ENCODE measurements at regions not wholly inside any gene's neighbourhood (a gene's known extent, or its start where the extent isn't known, plus 50 kb on each side); places are given as distances from the start of the nearest gene placed in this dataset.
"Not testable (repeated sequence)": the region's sequence is repeated elsewhere in the genome, so short reads cannot be mapped to it uniquely, and the experiment has no call there.

GRCh38 chr1:118390955-118391354 is 205.9 kb upstream of the SPAG17 start:
- Histone ChIP-seq H3K9me2 (replicated peaks; ENCODE audit: low read depth, low read length) (no peaks in the 10 kb centered on the region), H3K36me3 (ENCODE audit: insufficient read depth, low read length) (no peaks in the 10 kb centered on the region), H4K20me1 (ENCODE audit: insufficient read depth, low read length, poor library complexity, severe bottlenecking) (no peaks in the 10 kb centered on the region), H3K4me2 (ENCODE audit: low read depth, low read length, poor library complexity, severe bottlenecking) (no peak overlapping the region), H3K9ac (ENCODE audit: low read depth, low read length, poor library complexity, severe bottlenecking) (no peak overlapping the region), H2AFZ (ENCODE audit: low read length) (no peak overlapping the region), H3K79me2 (ENCODE audit: insufficient read depth, low read length) (no peaks in the 10 kb centered on the region), H3K9me3 (ENCODE audit: insufficient read depth, low read depth, low read length) (no peaks in the 10 kb centered on the region), H3K4me1 (ENCODE audit: insufficient read depth, low read length, poor library complexity, severe bottlenecking) (no peaks in the 10 kb centered on the region), H3F3A (ENCODE audit: low read depth) (no peaks in the 10 kb centered on the region), H3K27me3 (ENCODE audit: insufficient read depth, low read length, poor library complexity, severe bottlenecking) (no peaks in the 10 kb centered on the region), H3K4me3 (ENCODE audit: low read length, poor library complexity, severe bottlenecking) (no peak overlapping the region)
- no peak for TF ChIP-seq EZH2phosphoT487 (IDR thresholded peaks at IDR 0.05; ENCODE audit: borderline replicate concordance)

GRCh38 chr1:118388301-118388959 is 203.4 kb upstream of the SPAG17 start:
- H3K9ac ChIP-seq (ENCODE audit: low read depth, low read length, poor library complexity, severe bottlenecking), result no peak overlapping the region
- TF ChIP-seq CTCF (conservative IDR thresholded peaks at IDR 0.05; ENCODE audit: low read length), result no peak
- TF ChIP-seq EZH2phosphoT487 (IDR thresholded peaks at IDR 0.05; ENCODE audit: borderline replicate concordance), result no peak

DNA sequence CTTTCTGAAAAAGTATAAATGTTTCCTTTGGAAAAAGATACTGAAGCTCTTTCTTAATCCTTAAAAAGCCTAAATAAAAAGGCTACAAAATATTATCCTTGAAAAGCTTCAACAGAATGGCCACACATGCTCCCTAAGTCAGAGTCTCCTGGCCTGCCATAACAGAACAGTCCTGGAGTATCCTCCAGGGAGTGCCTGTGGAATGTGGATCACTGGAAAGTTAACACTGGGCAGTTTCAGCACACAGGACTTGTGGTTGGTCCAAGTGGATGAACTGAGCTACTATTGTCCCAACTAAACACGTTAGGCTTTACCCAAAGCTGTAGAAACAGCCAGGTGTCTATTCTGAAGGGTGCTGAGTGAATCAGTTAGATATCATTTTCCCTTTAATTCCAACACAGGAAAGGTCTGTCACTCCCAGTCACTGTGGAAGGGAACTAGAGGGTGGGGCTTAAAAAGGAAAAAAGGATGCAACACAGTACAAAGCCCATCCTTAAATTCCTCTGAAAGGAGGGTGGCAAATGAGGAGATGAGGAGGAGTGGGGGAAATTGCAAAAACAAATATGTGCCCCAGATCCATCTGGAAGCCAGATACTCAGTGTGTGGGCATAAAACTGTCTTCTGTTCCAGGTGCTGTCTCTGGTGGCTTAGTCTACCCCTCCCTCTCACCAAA is 196.3 kb upstream of the SPAG17 start:
- TF ChIP-seq CTCF (conservative IDR thresholded peaks at IDR 0.05; ENCODE audit: low read length) (no peak), EZH2phosphoT487 (IDR thresholded peaks at IDR 0.05; ENCODE audit: borderline replicate concordance) (no peak)
- Histone ChIP-seq H4K20me1 (ENCODE audit: insufficient read depth, low read length, poor library complexity, severe bottlenecking) (no peaks in the 10 kb centered on the region), H3K36me3 (ENCODE audit: insufficient read depth, low read length) (no peaks in the 10 kb centered on the region), H3K9me3 (ENCODE audit: insufficient read depth, low read depth, low read length) (no peaks in the 10 kb centered on the region), H2AFZ (ENCODE audit: low read length) (no peak overlapping the region), H3F3A (ENCODE audit: low read depth) (no peaks in the 10 kb centered on the region), H3K79me2 (ENCODE audit: insufficient read depth, low read length) (no peaks in the 10 kb centered on the region), H3K9ac (ENCODE audit: low read depth, low read length, poor library complexity, severe bottlenecking) (no peak overlapping the region), H3K9me2 (replicated peaks; ENCODE audit: low read depth, low read length) (no peaks in the 10 kb centered on the region), H3K4me3 (ENCODE audit: low read length, poor library complexity, severe bottlenecking) (no peak overlapping the region), H3K4me1 (ENCODE audit: insufficient read depth, low read length, poor library complexity, severe bottlenecking) (no peaks in the 10 kb centered on the region), H3K4me2 (ENCODE audit: low read depth, low read length, poor library complexity, severe bottlenecking) (no peak overlapping the region), H3K27me3 (ENCODE audit: insufficient read depth, low read length, poor library complexity, severe bottlenecking) (no peaks in the 10 kb centered on the region)

More at GRCh38 chr1:118388301-118388959, 203.4 kb upstream of the SPAG17 start:
- Histone ChIP-seq H4K20me1 (ENCODE audit: insufficient read depth, low read length, poor library complexity, severe bottlenecking) (no peaks in the 10 kb centered on the region), H3K4me2 (ENCODE audit: low read depth, low read length, poor library complexity, severe bottlenecking) (no peak overlapping the region), H3F3A (ENCODE audit: low read depth) (no peaks in the 10 kb centered on the region), H3K79me2 (ENCODE audit: insufficient read depth, low read length) (no peaks in the 10 kb centered on the region), H2AFZ (ENCODE audit: low read length) (no peak overlapping the region), H3K36me3 (ENCODE audit: insufficient read depth, low read length) (no peaks in the 10 kb centered on the region), H3K9me2 (replicated peaks; ENCODE audit: low read depth, low read length) (no peaks in the 10 kb centered on the region), H3K4me1 (ENCODE audit: insufficient read depth, low read length, poor library complexity, severe bottlenecking) (no peaks in the 10 kb centered on the region), H3K4me3 (ENCODE audit: low read length, poor library complexity, severe bottlenecking) (no peak overlapping the region), H3K27me3 (ENCODE audit: insufficient read depth, low read length, poor library complexity, severe bottlenecking) (no peaks in the 10 kb centered on the region), H3K9me3 (ENCODE audit: insufficient read depth, low read depth, low read length) (no peaks in the 10 kb centered on the region)

GRCh38 chr1:118377183-118377582 is 192.2 kb upstream of the SPAG17 start:
- H3K4me1 ChIP-seq (ENCODE audit: insufficient read depth, low read length, poor library complexity, severe bottlenecking); H3K4me2 ChIP-seq (ENCODE audit: low read depth, low read length, poor library complexity, severe bottlenecking); H4K20me1 ChIP-seq (ENCODE audit: insufficient read depth, low read length, poor library complexity, severe bottlenecking); H3F3A ChIP-seq (ENCODE audit: low read depth); H3K27me3 ChIP-seq (ENCODE audit: insufficient read depth, low read length, poor library complexity, severe bottlenecking); H3K9me3 ChIP-seq (ENCODE audit: insufficient read depth, low read depth, low read length); H3K36me3 ChIP-seq (ENCODE audit: insufficient read depth, low read length); H3K9me2 ChIP-seq (replicated peaks; ENCODE audit: low read depth, low read length); H3K79me2 ChIP-seq (ENCODE audit: insufficient read depth, low read length); H2AFZ ChIP-seq (ENCODE audit: low read length); H3K9ac ChIP-seq (ENCODE audit: low read depth, low read length, poor library complexity, severe bottlenecking); H3K4me3 ChIP-seq (ENCODE audit: low read length, poor library complexity, severe bottlenecking): not testable (repeated sequence)

Measured in Loucy (cell line).